ENCODE measurements at regions not wholly inside any gene's neighbourhood (a gene's known extent, or its start where the extent isn't known, plus 50 kb on each side); places are given as distances from the start of the nearest gene placed in this dataset.
"Not testable (repeated sequence)": the region's sequence is repeated elsewhere in the genome, so short reads cannot be mapped to it uniquely, and the experiment has no call there.

DNA sequence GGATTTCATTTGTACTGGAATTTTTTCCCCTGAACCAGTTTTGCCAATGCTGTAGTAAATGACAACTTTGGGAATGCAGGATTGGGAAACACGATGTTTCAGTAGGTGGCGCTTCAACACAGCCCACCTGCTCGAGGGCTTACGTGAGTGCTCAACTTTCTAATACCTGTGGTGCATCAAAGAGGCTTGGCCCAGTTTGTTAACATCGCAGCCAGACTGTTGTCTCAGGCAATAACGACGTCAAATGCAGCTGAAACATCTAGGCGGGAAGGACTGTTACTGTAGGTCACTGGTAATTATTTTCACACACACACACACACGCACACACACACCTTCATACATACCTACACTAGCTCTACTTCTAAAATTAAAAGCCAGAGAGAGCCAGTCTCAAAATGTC, 815.5 kb upstream of the SLC35B3 start:
- DNase-seq (ENCODE audit: extremely low read depth in 1 of 11, low read depth in 9 of 11, low spot score in 4 of 11), result peak; percentile 10 to 67 (median 33)

DNA sequence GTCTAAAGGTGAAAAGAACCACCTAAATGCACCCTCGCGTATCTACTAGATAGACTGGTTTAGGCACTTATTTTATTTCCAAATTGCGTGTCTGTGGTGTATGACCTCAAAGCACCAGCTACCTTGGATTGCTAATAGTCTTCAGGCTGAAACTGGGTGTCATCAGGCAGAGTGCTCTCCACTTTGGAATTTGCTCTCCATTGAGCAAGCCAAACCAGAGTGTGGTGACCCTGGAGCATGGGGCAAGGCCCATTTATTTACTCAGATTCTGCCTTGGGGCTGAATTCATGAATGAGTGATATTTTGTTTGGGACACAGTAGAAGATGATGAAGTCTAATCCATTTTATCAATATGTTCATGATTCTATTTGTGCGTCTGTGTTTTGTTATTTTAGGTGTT, 812.8 kb upstream of the SLC35B3 start:
- DNase-seq (ENCODE audit: extremely low read depth in 1 of 11, low read depth in 9 of 11, low spot score in 4 of 11), result no peak

DNA sequence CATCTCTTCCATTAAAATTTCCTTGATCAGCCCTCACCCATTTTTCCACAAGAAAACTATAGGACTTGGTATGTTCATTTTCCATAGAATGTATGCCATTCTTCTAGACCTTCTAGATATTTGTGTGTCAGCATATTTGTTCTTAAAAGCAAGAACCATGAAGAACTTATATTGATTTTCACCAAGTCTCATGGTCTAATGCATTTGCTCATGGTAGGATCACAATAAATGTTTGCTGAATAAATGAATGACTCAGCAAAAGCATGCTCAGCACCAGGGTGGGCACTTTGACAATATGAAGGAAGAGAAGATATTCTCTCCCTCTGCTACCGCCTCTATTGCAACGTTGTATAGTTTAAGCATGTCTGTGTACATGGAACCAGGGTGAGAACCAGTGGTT, 805.5 kb upstream of the SLC35B3 start:
- no peak for DNase-seq (ENCODE audit: extremely low read depth in 1 of 11, low read depth in 9 of 11, low spot score in 4 of 11)

DNA sequence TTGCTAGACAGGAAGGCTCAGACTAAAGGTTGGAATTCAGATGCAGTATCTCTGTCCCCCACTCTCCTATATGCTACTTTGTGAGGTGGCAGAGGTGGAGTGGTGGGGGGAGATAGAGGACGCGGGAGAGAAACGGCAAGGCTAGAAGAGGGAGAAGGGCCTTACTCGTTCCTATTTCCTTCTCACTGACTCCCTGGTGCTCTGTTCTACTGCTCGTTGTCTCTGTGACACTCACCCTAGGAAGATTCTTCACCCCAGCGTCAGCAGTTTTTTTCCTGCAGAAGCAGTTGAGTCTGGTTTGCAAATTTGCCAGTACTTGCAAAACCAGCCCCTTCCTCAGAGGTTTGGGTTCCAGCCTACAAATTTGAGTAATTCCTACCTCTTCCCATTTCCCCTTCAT, 801.1 kb upstream of the SLC35B3 start:
- no peak for DNase-seq (ENCODE audit: extremely low read depth in 1 of 11, low read depth in 9 of 11, low spot score in 4 of 11)

DNA sequence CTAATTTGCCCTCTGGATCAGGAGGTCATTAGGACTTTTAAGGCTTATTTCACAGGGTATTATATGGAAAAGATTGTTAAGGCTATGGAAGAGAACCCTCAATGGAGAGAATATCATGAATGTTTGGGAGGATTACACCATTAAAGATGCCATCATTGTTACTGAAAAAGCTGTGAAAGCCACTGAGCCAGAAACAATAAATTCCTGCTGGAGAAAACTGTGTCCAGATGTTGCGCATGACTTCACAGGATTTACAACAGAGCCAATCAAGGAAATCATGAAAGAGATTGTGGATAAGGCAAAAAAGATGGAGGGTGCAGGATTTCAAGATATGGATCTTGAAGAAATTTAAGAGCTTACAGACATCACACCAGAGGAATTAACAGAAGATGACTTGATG, 798.3 kb upstream of the SLC35B3 start:
- peak in 1 of 11 donors; percentile 3 for DNase-seq (ENCODE audit: extremely low read depth in 1 of 11, low read depth in 9 of 11, low spot score in 4 of 11)

DNA sequence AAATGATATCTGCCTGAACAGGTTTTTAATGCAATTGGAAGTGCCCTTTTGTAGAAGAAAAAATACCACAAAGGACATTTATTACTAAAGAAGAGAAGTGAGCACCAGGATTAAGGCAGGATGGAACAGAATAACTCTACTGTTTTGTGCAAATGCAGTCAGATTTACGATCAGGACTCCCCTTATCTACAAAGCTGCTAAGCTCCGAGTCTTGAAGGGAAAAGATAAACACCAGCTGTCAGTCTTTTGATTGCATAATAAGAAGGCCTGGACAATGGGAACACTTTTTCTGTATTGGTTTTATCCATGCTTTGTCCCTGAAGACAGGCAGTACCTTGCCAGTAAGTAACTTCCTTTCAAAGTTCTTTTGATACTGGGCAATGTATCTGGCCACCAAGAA, 797.9 kb upstream of the SLC35B3 start:
- no peak for DNase-seq (ENCODE audit: extremely low read depth in 1 of 11, low read depth in 9 of 11, low spot score in 4 of 11)

DNA sequence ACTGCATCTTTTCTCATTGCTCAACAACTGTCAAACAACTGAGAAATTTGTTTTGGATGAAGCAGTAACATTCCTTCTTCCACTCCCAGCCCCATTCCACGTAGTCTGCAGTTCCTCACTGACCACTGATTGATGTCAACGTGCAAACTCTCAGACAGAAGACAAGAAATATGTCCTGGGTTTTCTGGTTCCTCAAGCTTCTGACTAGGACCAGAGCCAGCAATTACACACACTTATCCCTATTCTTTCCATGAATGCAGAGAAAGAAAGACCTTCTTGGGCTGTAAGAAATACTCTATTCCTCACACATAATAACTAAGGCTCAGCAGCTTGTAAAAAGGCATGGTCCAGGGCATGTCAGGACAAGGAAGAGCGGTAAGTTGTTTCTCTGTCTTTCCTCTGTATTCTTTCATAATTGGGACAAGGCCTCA, 790.1 kb upstream of the SLC35B3 start:
- DNase-seq (ENCODE audit: extremely low read depth in 1 of 11, low read depth in 9 of 11, low spot score in 4 of 11), result no peak

DNA sequence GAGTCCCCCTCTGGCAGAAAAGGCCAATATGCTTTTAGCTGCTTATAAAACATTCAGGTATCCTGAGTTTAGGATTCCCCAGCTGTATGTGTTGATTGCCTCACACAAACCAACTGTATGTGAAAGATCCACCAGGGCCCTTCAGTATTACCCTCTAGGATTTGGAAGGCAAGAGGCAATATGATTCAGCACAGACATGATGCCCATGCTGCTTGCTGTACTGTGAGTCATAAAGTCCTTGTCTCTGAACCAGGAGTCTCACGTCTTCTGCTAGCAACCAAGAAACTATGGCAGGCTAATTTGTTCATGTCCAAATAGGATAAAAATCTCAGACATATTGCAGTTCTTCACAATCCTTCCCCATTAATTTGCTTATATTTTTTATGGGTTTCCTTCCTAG, 789.2 kb upstream of the SLC35B3 start:
- no peak for DNase-seq (ENCODE audit: extremely low read depth in 1 of 11, low read depth in 9 of 11, low spot score in 4 of 11)

DNA sequence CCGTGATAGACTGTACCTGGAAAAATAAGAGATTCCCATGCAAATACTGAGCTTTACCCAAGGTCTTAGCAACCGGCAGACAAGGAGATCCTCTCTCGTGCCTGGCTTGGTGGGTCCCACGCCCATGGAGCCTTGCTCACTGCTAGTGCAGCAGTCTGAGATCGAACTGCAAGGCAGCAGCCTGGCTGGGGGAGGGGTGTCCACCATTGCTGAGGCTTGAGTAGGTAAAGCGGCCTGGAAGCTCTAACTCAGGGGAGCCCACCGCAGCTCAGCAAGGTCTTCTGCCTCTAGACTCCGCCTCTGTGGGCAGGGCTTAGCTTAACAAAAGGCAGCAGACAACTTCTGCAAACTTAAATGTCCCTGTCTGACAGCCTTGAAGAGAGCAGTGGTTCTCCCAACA, 778.4 kb upstream of the SLC35B3 start:
- not testable (repeated sequence) for DNase-seq (ENCODE audit: extremely low read depth in 1 of 11, low read depth in 9 of 11, low spot score in 4 of 11)

DNA sequence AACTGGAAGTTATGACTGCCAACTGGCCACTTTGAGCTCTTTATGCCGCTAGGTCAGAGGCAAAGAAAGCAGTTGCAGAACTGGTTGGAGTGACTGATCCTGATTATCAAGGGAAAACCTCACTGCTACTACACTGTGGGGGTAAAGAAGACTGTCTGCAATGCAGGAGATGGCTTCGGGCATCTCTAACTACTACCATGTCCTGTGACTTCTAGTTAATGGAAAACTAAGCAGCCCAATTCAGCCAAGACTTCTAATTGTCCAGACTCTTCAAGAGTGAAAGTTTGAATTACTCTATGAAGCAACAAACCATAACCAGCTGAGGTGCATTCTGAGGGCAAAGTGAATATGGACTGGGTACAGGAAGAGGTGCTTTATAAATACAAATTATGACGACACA, 773.6 kb upstream of the SLC35B3 start:
- peak in 1 of 11 donors; percentile 22 for DNase-seq (ENCODE audit: extremely low read depth in 1 of 11, low read depth in 9 of 11, low spot score in 4 of 11)

DNA sequence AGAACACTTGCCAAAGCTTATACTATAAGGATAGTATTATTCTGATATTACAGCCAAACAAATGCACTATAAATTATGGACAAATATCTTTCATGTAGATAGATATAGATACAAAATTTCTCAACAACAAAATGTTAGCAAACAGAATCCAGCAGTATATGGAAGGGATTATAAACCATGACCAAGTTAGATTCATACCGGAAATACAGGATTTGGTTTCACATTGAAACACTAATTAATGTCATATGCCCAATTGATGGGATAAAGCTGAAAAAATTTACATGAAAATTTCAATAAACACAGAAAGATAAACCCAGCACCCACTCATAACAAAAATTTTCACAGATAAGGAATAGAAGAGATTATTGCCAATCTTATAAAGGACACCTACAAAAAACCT, 770.3 kb upstream of the SLC35B3 start:
- DNase-seq (ENCODE audit: extremely low read depth in 1 of 11, low read depth in 9 of 11, low spot score in 4 of 11), result no peak

DNA sequence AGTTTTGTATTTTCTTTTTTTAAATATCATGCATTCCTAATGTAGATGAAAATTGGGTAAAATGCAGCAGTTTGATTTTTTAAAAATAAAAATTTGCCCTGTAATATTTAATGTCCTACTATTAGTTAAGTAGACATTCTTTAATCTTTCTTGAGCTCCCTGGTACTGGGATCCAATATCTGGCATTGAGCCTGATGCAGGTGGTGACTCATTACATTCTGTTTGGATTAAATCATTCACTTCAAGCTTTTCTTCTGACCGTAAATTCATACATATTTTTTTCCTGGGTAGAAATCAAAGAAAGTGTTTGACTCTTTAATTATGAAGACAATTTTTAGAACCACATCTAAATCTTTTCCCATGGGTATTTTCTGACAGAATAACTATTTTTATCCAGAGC, 768.8 kb upstream of the SLC35B3 start:
- DNase-seq (ENCODE audit: extremely low read depth in 1 of 11, low read depth in 9 of 11, low spot score in 4 of 11), result no peak

DNA sequence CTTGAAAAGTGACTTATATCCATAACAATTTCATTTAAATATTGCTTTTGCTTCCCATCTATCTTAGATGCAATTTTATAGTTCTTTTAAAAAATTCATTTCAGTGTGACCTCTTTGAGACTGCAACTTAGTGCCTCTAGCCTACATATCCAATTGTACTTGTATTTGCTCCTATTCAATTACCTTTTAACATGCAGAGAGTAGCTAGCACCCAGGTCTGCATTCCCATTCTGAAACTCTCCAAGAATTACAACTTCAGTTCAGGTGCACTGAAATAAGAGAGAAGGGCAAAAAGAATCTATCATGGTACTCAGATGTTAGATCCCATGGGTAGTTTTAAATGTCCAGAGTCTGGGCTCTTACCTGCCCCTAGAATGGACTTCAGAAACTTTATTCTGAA, 765.4 kb upstream of the SLC35B3 start:
- no peak for DNase-seq (ENCODE audit: extremely low read depth in 1 of 11, low read depth in 9 of 11, low spot score in 4 of 11)

DNA sequence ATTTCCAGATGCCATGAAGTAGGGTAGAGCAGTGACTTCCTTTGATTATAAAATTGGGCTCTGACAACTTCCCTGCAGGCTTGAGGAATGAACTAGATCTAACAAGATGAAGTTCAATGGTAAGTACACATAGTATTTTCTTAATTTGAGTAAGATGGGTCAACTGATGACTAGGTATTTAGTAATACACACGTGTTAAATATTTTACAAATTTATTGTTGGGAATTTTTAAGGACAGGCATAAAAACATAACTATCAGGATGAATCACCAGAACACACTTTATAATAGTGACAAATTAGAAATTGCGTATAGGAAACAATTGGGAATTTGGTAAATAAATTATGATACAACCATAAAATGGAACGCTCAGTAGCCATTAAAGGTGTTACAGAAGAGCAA, 762.4 kb upstream of the SLC35B3 start:
- no peak for DNase-seq (ENCODE audit: extremely low read depth in 1 of 11, low read depth in 9 of 11, low spot score in 4 of 11)

DNA sequence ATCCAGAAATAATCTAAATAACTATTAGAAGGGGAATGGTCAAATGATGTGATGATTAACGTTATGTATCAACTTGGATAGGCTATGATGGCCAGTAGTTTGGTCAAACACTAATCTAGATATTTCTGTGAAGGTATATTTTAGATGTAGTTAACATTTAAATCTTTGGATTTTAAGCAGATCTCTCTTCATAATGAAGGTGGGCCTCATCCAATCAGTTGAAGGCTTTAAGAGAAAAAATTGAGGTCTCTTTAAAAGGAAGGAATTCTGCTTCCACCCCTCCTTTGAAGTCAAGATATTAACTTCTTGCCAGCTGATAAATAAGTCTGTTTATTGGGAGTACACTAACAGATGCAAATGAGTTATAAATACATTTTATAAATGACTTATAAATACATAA, 760.0 kb upstream of the SLC35B3 start:
- no peak for DNase-seq (ENCODE audit: extremely low read depth in 1 of 11, low read depth in 9 of 11, low spot score in 4 of 11)

DNA sequence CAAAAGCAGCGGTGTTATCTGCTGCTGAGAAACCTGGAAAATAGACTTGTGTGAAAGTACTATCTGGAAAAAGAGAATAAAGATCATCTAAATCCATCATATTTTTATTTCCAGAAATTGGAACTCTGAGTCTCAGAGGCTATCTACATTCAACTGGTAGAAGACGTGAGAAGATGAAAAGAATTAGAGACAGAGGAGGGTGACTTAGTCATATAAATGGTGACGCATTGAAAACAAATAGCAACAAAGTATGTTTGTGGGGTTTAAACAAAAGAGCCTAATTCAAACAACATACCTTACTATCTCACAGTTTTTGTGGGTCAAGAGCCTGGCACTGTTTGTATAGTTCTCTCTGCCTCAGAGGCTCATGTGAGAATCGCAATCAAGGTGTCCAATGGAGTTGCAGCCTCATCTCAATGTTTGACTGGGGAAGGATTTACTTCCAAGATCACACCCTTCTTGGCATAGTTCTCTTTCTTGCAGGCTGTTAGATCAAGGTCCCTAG, 757.1 kb upstream of the SLC35B3 start:
- no peak for DNase-seq (ENCODE audit: extremely low read depth in 1 of 11, low read depth in 9 of 11, low spot score in 4 of 11)

DNA sequence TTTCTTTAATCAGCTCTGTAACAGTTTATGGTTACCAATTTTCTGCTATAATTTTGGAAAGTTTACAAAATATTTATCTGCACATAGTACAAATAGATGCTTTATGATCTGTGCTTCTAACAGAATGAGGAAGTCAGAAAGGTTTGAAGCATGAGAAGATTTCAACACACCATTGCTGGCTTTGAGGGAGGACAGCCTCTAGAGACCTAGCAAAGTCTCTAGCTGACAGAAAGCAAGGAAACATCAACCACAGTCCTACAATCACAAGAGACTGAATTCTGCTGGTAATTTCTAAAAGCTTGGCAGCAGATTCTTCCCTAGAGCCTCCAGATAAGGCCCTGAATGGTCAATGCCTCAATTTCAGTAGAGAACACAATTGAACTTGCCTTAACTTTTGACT, 750.8 kb upstream of the SLC35B3 start:
- no peak for DNase-seq (ENCODE audit: extremely low read depth in 1 of 11, low read depth in 9 of 11, low spot score in 4 of 11)

DNA sequence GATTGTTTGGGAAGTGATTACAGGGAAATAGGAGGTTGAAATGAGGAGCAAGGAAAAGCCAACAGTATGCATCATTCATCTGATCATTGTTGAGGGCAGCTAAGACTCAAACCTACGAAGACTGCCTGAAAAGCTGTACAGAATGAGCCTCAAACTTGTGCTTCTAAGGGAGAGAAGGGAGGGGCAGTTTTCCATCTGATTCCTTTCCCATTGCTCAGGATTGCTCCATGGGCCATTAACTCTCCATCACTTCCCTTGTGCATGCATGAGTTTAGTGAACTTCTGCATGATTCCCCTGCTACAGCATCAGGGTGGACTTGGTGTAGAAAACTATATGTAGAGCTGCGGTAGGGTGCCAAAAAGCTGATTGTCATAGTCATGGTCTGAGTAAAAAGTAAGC, 742.7 kb upstream of the SLC35B3 start:
- peak in 4 of 11 donors; percentile 0 to 12 (median 7) for DNase-seq (ENCODE audit: extremely low read depth in 1 of 11, low read depth in 9 of 11, low spot score in 4 of 11)

DNA sequence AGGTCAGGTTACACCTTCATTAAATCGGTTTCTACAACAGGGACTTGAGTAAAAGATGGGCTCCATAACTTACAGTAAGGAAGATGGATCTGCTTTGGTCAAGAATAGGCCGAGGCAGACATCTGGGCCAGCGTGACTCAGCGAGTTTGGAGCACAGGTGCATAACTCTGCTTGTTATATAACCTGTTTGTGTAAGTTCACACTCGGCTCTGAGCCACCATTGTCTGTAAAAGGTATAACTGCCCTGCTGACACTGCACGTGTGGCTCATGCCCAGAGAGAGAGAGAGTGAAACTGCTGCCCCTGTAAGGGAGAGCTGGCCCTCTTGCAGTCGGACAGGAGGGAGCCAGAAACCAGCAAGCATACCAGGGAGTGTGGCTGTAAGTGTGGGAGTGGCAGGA, 737.9 kb upstream of the SLC35B3 start:
- DNase-seq (ENCODE audit: extremely low read depth in 1 of 11, low read depth in 9 of 11, low spot score in 4 of 11), result no peak

DNA sequence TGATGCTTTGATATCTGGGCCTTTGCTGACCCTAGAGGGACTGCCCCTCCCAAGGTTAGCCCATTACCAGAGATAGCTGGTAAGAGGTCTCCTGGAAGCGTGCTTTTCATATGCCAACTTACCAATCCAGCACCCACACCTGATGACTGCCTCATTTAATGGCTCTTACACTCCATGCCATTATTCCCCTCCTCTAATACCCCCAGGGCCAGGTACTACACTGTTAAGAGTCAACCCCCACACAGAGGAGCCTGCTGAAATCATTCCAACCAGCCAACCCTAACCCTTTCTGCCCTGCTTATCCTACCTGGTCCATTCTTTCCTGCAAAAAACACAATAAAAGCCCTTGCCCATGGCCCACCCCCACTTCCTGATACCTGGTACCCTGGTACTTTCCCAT, 736.8 kb upstream of the SLC35B3 start:
- peak in 1 of 11 donors; percentile 2 for DNase-seq (ENCODE audit: extremely low read depth in 1 of 11, low read depth in 9 of 11, low spot score in 4 of 11)

DNA sequence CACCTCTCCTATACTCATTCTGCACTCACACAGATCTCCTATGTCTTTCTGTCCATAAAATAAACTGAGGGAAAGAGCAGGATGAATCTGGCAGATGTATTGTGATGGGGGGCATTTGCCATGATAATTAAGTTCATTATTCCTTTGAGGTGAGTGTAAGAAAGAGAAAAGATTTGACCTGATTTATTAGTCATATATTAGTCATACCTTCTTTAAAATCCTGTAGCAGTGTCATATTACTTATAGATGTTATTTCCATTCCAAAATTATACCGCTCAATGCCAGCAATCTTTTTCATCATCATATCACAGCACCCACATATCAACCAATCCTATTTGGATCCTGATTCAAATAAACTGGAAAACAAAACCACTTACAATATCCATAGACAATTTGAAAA, 733.3 kb upstream of the SLC35B3 start:
- DNase-seq (ENCODE audit: extremely low read depth in 1 of 11, low read depth in 9 of 11, low spot score in 4 of 11), result no peak

DNA sequence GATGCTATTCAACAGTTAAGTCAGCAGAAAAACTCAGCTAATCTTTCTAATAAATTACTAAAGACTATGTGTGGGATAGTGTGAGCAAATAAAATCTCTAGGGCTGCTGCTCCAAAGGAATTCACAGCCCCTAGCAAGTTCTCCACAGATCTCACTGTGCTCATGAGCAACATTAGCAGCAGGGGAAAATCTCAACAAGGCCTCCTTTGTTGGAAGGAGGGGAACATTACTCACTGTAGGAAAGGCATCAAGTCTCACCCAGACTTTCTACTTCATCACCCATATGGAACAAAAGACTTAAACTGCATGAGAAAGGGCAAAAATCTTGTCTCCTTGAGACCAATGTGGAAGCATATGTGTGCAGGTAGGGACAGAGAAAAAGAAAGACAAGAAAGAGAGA, 726.4 kb upstream of the SLC35B3 start:
- no peak for DNase-seq (ENCODE audit: extremely low read depth in 1 of 11, low read depth in 9 of 11, low spot score in 4 of 11)

Measured in renal cortex interstitium (tissue), 11 donors.